ENCODE measurements at regions not wholly inside any gene's neighbourhood (a gene's known extent, or its start where the extent isn't known, plus 50 kb on each side); places are given as distances from the start of the nearest gene placed in this dataset.
"Not testable (repeated sequence)": the region's sequence is repeated elsewhere in the genome, so short reads cannot be mapped to it uniquely, and the experiment has no call there.

DNA sequence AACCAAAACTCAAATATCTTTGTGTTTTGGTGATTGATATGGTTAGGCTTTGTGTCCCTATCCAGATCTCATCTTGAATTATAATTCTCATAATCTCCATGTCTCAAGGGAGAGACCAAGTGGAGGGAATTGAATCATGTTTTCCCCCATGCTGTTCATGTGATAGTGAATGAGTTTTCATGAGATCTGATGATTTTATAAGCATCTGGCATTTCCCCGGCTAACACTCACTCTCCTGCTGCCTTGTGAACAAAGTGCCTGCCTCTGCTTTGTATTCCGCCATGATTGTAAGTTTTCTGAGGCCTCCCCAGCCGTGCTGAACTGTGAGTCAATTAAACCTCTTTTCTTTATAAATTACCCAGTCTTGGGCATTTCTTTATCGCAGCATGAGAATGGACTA lies 419.5 kb downstream of the SH2D4B start:
- no peak for DNase-seq

DNA sequence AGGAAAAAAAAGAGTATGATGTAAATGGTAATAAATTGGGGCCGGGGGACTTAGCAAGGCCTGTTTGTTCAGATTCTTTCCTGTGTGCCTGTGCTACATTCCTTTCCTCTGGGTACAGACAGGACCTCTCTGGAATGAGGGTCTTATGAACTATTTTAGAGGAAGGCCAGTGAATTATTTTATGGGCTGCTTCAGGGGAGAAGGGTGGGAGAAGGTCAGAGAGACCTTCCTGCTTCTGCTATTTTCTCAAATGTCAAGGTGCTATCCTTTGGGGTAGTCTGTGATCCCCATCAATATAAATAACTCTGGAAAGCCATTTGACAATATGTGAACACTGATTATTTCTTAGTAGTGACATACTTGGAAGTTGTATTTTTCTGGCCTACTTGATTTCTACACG lies 426.5 kb downstream of the SH2D4B start:
- no peak for DNase-seq

DNA sequence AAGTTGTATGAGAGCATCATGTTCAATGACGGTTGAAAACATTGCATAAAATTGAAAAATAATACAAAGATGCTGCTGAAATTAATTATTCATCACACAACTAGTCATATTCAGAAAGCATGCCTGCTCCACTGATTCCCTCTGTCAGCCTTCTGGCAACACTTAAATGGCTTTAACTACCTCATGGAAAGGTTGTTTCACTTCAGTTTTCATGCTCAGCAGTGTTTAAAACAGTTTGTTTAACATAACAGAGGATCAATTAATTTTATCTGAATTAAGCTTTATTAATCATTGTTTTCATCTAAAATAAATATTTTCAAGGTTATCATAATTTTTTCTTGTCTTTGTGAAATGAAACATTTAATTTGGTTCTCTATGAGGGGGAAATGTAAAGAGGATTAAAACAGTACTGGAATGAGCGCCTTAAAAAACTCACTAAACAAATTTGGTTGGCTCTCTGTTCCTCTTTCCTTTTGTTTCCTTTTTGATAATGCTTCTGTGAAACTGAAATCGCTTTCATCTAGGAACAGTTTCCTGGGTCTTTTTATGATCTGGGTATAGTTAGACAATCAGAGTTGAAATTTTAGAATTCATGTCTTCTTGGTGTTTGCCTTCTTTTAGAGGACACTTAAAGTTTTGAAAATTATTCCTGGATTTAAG lies 427.4 kb downstream of the SH2D4B start:
- DNase-seq, result no peak

DNA sequence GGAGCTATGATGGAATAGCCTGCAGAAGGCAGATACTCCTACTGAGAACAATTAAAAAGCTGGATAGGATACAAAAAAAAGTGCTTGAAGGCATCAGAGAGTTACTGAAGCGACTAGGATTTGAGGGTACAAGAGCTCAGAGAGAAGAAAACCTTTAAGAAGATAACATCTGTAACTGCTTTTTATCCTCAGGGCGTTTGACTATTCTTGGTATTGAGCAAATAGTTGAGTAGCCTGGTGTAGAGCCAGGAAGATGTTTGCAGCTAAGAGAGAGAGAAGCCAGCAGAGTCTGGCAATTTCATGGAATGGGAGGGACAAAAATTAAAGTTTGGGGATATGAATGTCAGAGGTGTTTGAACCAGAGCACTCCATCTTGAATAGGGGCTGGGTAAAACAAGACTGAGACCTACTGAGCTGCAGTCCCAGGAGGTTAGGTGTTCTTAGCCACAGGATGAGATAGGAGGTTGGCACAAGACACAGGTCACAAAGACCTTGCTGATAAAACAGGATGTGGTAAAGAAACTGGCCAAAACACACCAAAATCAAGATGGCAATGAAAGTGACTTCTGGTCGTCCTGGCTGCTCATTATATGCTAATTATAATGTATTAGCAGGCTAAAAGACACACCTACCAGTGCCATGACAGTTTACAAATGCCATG lies 428.8 kb downstream of the SH2D4B start:
- DNase-seq, result no peak

DNA sequence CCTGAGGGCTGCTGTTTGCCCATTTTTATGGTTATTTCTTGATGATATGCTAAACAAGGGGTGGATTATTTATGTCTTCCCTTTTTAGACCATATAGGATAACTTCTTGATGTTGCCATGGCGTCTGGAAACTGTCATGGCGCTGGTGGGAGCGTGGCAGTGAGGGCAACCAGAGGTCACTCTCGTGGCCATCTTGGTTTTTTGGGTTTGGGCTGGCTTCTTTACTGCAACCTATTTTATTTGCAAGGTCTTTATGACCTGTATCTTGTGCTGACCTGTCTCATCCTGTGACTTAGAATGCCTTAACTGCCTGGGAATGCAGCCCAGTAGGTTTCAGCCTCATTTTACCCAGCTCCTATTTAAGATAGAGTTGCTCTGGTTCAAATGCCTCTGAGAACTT lies 429.7 kb downstream of the SH2D4B start:
- not testable (repeated sequence) for DNase-seq

DNA sequence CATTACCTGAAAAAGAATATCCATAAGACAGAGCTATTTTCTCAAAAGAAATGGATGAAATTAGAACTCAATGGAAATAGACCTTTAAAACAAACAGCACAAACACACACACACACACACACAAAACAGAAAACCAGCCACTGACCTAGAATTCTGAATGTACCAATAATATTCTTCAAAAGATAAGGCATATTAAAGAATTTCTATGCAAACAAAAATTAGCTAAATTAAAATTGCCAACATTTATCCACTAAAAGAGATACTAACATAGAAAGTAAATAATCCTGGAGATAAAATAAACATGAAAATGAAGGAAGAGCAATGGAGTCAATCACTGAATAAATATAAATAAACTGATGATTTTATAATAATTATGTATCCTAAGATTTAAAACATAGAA lies 431.2 kb downstream of the SH2D4B start:
- no peak for DNase-seq

DNA sequence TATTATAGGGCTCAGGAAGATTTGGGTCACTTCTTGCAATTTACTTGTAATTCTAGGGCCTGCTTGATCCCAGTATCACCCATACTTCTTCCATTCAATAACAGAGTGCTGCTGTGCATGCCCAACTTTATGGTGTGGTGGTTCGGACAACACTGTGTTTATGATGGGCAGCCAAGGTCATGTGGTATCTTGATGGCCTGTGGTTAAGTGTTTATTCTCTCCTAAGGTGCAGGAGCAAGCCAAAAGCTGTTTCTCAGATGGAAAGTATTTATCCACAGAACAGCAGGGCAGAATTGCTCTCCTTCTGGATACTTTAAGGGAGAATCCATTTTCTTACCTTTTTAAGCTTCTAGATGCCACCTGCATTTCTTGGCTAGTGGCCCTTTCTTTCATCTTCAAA lies 433.8 kb downstream of the SH2D4B start:
- no peak for DNase-seq

DNA sequence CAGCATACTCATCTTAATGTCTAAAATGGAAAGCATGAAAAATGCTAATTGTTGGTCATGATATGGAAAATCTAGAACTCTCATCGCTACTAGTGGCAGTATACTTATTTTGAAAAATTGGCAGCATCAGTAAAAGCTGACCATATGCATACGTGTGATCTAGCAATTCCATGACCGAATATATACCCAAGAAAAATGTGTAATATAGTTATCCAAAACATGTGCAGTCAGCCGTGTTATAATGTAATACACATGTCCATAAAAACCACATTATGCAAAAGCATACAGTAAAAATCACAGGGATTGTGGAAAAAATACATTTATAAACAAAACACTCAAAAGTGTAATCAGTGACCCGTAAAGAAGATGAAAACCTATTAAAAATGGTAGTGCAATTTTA lies 439.0 kb downstream of the SH2D4B start:
- DNase-seq, result no peak

DNA sequence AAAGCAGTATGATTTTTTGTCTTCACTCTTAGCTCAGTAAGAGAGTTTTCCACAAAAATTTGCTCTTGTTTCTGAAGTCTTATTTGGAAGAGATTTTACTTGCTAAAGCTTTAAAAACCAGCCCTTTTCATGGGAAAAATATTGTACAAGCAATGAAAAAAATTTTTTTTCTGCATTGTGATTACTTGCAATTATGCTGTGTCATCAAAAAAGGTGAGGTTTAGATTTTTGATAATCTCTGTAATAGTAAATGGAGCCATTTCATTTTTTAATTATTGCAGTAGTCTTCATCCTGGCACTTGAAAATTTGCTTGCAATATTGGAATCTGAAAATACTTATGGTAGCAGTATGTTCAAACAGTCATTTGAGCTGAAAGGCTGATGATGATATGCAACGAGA lies 447.4 kb downstream of the SH2D4B start:
- DNase-seq, result no peak

DNA sequence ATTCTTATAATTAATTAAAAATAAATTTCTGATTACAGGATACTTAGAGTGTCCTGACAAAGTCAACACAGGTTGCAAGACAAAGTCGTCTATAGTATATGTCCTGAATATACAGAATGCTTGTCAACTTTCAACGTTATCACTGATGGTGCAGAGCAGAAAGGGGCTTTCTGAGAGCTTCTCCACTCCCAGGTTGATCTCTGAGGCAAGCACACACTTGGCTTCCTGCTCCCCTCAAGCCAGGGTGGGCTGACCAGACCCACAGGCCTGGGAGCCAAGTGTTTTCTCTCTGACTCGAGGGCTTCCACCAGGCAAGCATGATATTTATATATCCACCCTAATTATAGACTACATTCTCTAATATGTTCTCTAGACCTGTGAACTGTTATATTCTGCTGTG lies 448.9 kb downstream of the SH2D4B start:
- no peak for DNase-seq

DNA sequence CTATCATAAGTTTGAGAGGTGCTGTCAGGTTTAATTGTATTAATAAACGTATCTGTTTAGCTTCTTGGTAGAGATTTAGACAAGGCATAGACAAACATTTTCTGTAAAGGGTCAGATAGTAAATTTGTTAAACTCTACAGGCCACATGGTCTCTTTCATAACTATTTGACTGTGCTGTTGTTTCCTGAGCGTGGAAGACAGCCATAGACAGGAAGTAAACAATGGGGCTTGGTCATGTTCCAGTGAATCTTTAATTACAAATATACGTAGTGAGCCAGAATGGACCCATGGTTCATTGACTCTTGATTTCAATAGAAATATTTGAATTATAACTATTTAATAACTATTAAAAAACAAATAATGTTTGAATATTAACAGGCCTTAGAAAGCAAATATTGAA lies 451.1 kb downstream of the SH2D4B start:
- no peak for DNase-seq

DNA sequence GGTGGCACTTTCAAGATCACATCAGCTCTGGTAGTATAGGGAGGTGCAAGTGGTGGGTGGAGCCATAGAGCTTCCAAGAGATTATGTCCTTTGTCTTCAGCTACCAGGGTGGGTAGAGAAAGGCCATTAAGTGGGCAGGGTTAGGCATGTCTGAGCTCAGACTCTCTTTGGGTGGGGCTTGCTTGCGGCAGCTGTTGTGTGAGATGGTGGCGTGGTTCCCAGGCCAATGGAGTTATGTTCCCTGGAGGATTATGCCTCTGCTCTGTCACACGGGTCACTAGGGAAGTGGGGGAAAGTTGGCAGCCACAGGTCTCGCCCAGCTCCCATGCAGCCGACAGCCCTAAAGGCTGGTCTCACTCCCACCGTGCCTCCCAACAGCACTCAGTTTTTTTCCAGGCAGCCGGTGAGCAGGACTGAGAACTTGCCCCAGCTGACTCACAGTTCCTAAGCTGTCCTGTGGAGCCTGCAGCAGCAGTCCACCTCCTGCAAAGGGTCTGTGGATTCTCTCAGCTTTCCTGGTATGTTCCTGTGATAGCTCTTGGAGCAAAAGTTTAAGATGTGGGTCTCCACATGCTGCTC lies 459.0 kb downstream of the SH2D4B start:
- DNase-seq, result no peak

DNA sequence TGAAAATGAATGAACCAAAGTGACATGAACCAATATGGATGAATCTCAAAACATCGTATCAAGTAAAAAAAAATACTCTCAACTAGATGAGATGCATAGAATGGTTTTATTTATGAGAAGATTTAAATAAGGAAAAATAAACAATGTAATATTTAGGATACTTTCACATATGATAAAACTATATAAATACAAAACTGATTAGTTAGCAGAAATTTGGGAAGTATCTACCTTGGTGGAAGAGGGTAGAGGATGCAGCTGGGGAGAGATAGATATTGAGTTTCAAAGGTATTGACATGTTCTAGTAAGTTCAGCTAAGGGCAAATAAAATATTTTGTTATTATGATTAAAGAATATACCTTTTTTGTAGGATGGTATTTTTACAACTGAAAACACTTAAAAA lies 463.1 kb downstream of the SH2D4B start:
- DNase-seq, result no peak

DNA sequence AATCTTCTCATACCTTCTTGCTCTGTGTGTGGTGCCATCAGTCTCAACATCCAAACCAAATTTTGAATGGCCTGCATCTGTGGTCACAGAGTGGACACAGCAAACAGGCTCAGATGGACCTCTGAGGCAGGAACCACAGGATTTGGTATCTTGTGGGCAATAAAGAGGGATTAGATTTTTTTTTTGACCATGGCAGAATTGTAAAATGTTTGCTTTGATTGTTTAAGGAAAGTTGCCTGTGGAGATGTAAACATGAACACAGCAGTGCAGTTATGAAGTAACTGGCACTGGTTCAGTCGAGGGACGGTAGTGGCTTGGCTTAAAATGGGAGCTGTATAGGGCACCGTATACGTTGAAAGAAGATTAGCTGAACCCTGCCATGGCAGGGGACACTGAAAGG lies 464.7 kb downstream of the SH2D4B start:
- no peak for DNase-seq

DNA sequence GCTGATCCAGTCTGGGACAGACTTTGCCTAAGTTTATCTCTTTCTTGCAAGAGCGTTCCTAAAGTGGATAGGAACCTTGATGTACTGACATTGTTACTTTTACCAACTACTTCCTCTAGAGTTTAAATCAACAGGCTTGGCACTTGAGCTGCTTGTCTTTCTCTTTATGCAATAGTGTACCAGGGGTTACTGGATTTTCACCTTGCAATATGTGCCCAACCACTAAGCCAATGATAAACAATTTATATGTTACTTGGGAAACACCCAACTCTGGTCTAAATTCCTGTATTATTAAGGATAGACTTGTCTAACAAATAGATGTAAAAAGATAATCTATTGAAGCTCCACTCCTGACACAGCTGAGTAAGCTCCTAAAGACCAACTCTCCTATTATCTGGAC lies 470.2 kb downstream of the SH2D4B start:
- DNase-seq, result no peak

DNA sequence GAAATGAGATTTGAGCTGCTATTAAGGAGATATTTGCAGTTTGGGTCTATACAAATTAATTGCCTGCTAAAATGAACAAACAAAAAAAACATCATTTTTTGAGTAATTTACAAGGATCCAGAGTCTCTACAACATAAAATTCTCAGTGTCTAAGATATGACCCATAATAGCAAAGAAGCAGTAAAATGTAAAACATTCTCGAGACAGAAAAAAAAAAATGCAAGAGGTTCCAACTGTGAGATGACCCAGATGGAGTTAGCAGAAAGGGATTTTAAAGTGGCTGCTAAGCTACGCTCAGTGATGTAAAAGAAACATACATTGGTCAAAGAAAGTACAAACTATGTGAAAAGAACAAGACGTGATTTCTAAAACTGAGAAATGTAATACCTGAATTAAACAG lies 471.0 kb downstream of the SH2D4B start:
- no peak for DNase-seq

DNA sequence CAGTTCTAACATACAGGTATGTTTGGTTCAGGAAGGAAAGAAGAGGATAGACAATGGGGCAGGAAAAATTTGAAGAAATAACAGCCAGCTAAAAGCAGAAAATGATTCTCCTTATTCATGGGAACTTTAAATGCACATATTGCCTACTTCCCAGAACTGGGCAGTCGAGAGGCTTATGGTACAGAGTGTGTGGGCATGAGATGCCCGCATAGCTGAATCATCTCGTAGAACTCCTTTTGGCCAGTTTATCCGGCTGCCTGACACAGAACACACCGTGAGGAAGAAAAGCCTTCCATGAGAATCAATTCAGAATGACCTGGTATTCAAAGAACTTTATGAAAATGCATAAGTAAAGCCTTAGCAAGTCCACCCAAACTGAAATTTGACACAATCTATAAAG lies 471.6 kb downstream of the SH2D4B start:
- no peak for DNase-seq

DNA sequence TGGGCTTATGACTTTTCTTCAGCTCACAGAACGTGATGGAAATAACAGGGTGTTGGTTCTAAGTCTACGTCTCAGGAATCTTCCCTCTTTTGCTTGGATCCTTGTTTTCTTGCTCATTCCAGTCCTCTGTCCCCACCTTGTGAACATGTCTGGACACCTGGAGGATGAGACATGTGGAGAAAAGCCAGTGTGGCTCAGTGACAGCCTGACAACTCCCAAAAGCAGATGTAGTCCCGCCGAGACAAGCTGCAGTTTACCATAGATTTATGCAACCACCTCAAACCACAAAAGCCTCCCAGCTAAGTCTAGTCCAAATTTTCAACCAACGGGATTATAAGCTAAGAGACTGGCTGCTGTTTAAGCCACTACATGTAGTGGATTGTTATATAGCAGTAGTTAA lies 476.1 kb downstream of the SH2D4B start:
- DNase-seq, result no peak

DNA sequence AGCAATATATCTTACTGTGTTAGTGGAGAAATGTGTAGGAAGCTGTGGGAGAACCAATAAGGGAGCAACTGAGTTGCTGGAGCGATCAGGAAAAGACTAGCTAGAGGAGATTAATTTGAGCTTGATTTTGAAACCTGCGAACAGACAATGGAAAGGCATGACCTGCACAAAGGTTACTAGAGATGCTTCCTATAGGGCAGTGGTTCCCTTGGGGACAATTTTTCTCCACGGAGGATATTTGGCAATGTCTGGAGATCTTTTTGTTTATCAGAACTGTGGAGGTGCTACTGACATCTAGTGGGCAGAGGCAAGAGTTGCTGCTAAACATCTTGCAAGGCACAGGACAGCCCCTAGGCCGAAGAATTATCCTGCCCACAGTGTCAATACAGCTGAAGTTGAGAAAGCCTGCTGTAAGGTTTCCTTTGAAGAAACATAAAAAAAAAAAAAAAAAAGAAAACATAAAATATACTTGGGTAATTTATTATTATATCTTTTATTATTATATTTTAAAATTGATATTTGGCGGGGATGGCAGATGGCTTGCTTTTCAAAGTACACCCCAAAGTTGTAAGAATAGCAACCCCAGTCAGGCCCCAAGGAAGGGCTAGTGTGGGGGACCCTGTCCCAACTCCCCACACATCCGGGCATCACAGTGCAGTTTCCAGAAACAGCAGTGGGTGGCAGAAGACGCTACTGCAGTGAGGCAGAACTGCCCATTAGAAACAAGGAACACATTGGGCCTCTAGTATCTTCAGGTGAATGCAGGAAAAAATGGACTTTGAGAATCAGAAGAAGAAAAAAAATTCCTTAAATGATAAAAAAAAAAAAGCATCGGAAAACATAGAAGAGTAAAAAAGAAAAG lies 481.6 kb downstream of the SH2D4B start:
- DNase-seq, result no peak

DNA sequence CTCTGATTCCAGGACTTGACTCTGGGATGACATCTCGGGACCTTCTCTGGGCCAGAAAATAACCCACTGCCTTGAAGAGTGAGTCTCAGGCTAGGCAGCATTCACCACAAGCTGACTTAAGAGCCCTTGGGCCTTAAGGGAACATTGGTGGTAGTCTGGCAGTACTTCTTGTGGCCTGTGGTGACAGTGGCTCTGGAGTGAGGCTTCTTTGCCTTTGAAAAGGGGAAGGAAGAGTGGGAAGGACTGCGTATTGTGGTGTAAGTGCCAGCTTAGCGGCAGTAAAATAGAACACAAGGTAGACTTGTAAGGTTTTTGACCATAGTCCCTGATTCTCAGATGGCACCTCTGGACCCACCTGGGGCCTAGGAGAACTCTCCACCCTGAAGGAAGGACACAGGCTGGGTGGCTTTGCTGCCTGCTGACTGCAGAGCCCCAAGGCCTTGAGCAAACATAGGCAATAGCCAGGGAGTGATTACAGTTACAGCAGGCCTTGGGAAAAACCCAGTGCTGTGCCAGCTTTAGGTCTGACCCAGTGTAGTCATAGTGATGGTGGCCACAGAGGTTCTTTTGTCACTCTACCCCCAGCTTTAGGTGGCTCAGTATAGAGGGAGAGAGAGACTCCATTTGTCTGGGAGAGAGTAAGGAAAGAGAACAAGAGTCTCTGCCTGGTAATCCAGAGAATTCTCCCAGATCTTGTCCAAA lies 483.9 kb downstream of the SH2D4B start:
- DNase-seq, result no peak

DNA sequence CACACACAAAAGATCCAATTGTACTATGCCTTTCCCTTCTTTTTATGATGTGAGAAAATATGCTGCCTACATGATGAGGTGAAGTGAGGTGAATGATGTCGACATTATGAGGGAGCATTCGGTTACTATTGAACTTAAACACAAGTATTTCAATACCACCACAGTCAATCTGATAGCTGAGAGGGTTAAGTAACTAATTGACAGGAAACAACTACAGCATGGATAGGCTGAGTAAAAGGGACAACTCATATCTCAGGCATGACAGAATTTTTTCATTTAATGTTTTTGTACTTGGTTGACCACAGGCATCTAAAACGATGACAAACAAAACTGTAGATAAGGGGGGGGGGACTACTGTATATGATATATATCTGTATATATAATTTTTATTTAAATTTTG lies 488.9 kb downstream of the SH2D4B start:
- no peak for DNase-seq

DNA sequence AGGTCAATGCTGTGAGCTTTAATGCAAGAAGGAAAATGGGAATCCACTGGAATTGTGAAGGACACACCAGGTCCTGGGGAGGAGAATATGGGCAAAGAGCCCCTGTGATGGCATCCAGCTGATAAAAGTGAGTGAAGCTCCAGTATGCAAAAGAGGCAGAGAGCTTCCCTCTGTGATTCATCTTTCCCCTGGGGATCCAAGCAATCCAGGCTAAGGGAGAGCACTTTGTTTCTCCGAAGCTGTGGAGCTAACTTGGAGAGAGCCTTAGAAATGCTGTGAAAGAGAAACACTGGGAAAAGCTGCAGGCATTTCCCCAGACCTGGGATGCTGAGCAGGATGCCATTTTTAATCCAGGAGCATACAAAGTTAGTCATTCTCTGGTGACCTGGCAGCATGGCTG lies 489.5 kb downstream of the SH2D4B start:
- DNase-seq, result no peak

DNA sequence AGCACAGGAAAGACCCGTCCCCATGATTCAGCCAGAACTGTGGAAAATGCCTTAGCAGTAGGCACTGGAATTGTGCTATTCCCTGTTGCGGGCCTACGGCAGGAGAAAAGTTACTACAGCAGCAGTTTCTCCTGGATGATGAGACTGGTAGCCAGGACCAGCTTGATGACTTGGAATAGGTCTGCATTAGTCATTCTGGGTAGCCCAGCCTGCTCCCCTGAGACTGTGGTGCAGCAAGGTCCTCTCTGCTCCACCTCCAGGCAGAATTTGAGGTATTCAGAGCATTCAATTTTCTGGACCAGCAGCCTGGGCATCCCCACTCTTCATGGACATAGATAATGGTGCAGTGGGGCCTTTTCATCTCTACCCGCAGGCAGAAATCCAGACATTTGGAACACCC lies 490.0 kb downstream of the SH2D4B start:
- DNase-seq, result no peak
